IMR-90 (cell line): ENCODE measurements at regions not wholly inside any gene's neighbourhood (a gene's known extent, or its start where the extent isn't known, plus 50 kb on each side); places are given as distances from the start of the nearest gene placed in this dataset.

Experiments
- ATAC-seq: fragments of 200-7000 bp; cut with Tn5 transposase; 2 replicates; pipeline ENCODE4 v1.9.1; 2020; ENCODE audit warnings: low read depth, mild to moderate bottlenecking, moderate library complexity
- BruUV-seq: library from RNA; stranded (reverse); fragments of 400-500 nt; replicated peaks from 2 replicates; lab custom pipeline; 2021; lab: Mats Ljungman, UMichigan
- CTCF ChIA-PET: fragments of 300-600 bp; formaldehyde crosslinking; extraction: SDS; loops from one replicate; lab custom pipeline; 2021; ENCODE audit warnings: antibody characterized with exemption; lab: Yijun Ruan, JAX
- POLR2A ChIA-PET: fragments of 300-600 bp; sonication (Branson Sonifier 250); formaldehyde crosslinking; loops from one replicate; lab custom pipeline; 2022; ENCODE audit warnings: antibody characterized with exemption; ENCODE audit not compliant: unreplicated experiment; lab: Charles Lee
- DNase-seq: peaks from one replicate; pipeline ENCODE4 v3.0.0; 2013
- H2AFZ ChIP-seq: replicated peaks from 2 replicates; pipeline ENCODE3; 2013; ENCODE audit warnings: low read length, mild to moderate bottlenecking; ENCODE audit not compliant: poor library complexity
- H2AK5ac ChIP-seq: 2 replicates; pipeline ENCODE4 v1.6.1; 2013; ENCODE audit warnings: low read depth, low read length, inconsistent platforms
- H2AK9ac ChIP-seq: replicated peaks from 2 replicates; pipeline ENCODE3; 2013; ENCODE audit warnings: mild to moderate bottlenecking, low read depth, low read length, moderate library complexity; ENCODE audit not compliant: poor library complexity
- H2BK120ac ChIP-seq: 2 replicates; pipeline ENCODE4 v1.6.1; 2013; ENCODE audit warnings: low read depth, low read length, inconsistent platforms
- H2BK15ac ChIP-seq: 3 replicates; pipeline ENCODE4 v1.6.1; 2013; ENCODE audit warnings: low read depth, low read length, inconsistent platforms
- H2BK20ac ChIP-seq: 2 replicates; pipeline ENCODE4 v1.6.1; 2013; ENCODE audit warnings: low read depth, mild to moderate bottlenecking, inconsistent platforms, low read length, moderate library complexity
- H2BK5ac ChIP-seq: 2 replicates; pipeline ENCODE4 v1.6.1; 2013; ENCODE audit warnings: mild to moderate bottlenecking, low read depth, low read length, inconsistent platforms; ENCODE audit not compliant: poor library complexity, severe bottlenecking
- H3K14ac ChIP-seq: replicated peaks from 2 replicates; pipeline ENCODE4 v1.6.1; 2013; ENCODE audit warnings: low read depth, low read length, inconsistent platforms
- H3K18ac ChIP-seq: 2 replicates; pipeline ENCODE4 v1.6.1; 2013; ENCODE audit warnings: low read depth, low read length, control low read depth
- H3K23ac ChIP-seq: 2 replicates; pipeline ENCODE4 v1.6.1; 2013; ENCODE audit warnings: low read depth, low read length, inconsistent platforms
- H3K27ac ChIP-seq: 2 replicates; pipeline ENCODE4 v1.5.1; 2013; ENCODE audit warnings: mild to moderate bottlenecking, control low read depth, low read length; ENCODE audit not compliant: insufficient read depth
- H3K27me3 ChIP-seq: 2 replicates; pipeline ENCODE4 v1.6.1; 2013; ENCODE audit warnings: low read length; ENCODE audit not compliant: control insufficient read depth, insufficient read depth
- H3K36me3 ChIP-seq: 2 replicates; pipeline ENCODE4 v1.6.1; 2013; ENCODE audit warnings: low read length, mixed read lengths; ENCODE audit not compliant: control insufficient read depth, insufficient read depth
- H3K4ac ChIP-seq: 2 replicates; pipeline ENCODE4 v1.6.1; 2013; ENCODE audit warnings: low read depth, low read length, inconsistent platforms
- H3K4me1 ChIP-seq: 2 replicates; pipeline ENCODE4 v1.6.1; 2013; ENCODE audit warnings: low read length, mixed read lengths; ENCODE audit not compliant: control insufficient read depth, insufficient read depth
- H3K4me2 ChIP-seq: 2 replicates; pipeline ENCODE4 v1.6.1; 2013; ENCODE audit warnings: low read depth, mild to moderate bottlenecking, control low read depth, low read length, moderate library complexity
- H3K4me3 ChIP-seq: 2 replicates; pipeline ENCODE4 v1.5.1; 2013; ENCODE audit warnings: low read depth, mild to moderate bottlenecking, control low read depth, low read length, moderate library complexity; ENCODE audit not compliant: insufficient read depth
- H3K56ac ChIP-seq: 2 replicates; pipeline ENCODE4 v1.6.1; 2013; ENCODE audit warnings: low read length, inconsistent platforms; ENCODE audit not compliant: insufficient read depth; ENCODE audit errors: extremely low read depth
- H3K79me1 ChIP-seq, 2 experiments: 2 replicates each; pipeline ENCODE4 v1.6.1; 2013; ENCODE audit warnings: low read length in 2 of 2, inconsistent platforms in 1 of 2, low read depth in 1 of 2
- H3K9ac ChIP-seq: 2 replicates; pipeline ENCODE4 v1.6.1; 2013; ENCODE audit warnings: low read depth, low read length, control low read depth
- H3K9me1 ChIP-seq: 2 replicates; pipeline ENCODE4 v1.6.1; 2013; ENCODE audit warnings: low read length, inconsistent platforms; ENCODE audit not compliant: insufficient read depth
- H3K9me3 ChIP-seq: 2 replicates; pipeline ENCODE4 v1.6.1; 2013; ENCODE audit warnings: low read length; ENCODE audit not compliant: control insufficient read depth, insufficient read depth
- H4K20me1 ChIP-seq: 2 replicates; pipeline ENCODE4 v1.6.1; 2013; ENCODE audit warnings: low read length, inconsistent platforms; ENCODE audit not compliant: insufficient read depth
- H4K5ac ChIP-seq: 2 replicates; pipeline ENCODE4 v1.6.1; 2013; ENCODE audit warnings: mild to moderate bottlenecking, low read depth, low read length, control low read depth
- H4K8ac ChIP-seq, 2 experiments: 2 replicates each; pipeline ENCODE4 v1.6.1; 2013; ENCODE audit warnings: low read depth in 2 of 2, low read length in 2 of 2, control low read depth in 1 of 2, inconsistent platforms in 1 of 2
- H4K91ac ChIP-seq: 2 replicates; pipeline ENCODE4 v1.6.1; 2013; ENCODE audit warnings: low read depth, low read length, inconsistent platforms; ENCODE audit not compliant: insufficient read depth
- BHLHE40 ChIP-seq: fragments of 150-350 bp; IDR thresholded peaks from 2 replicates; pipeline ENCODE4 v1.6.1; 2016; ENCODE audit warnings: mild to moderate bottlenecking, low read depth, low read length
- CEBPB ChIP-seq: IDR thresholded peaks from 2 replicates; pipeline ENCODE4 v1.6.1; 2012; ENCODE audit warnings: low read depth, low read length, improper control_type of control experiment
- CHD1 ChIP-seq: IDR thresholded peaks from 2 replicates; pipeline ENCODE4 v1.6.1; 2012; ENCODE audit warnings: low read depth, low read length, improper control_type of control experiment
- CTCF ChIP-seq: conservative IDR thresholded peaks from 2 replicates; pipeline ENCODE4 v1.5.1; 2012; ENCODE audit warnings: mild to moderate bottlenecking, low read depth, low read length, improper control_type of control experiment
- FOS ChIP-seq: fragments of 150-350 bp; IDR thresholded peaks from 2 replicates; pipeline ENCODE4 v1.6.1; 2016; ENCODE audit warnings: low read depth, low read length
- MAFK ChIP-seq: IDR thresholded peaks from 2 replicates; pipeline ENCODE4 v1.6.1; 2012; ENCODE audit warnings: low read depth, low read length, improper control_type of control experiment
- MAZ ChIP-seq: IDR thresholded peaks from 2 replicates; pipeline ENCODE4 v1.6.1; 2012; ENCODE audit warnings: low read depth, mild to moderate bottlenecking, low read length, improper control_type of control experiment, moderate library complexity, borderline replicate concordance
- MXI1 ChIP-seq: IDR thresholded peaks from 2 replicates; pipeline ENCODE4 v1.6.1; 2012; ENCODE audit warnings: low read depth, mild to moderate bottlenecking, low read length, moderate library complexity, borderline replicate concordance
- NFE2L2 ChIP-seq: fragments of 150-350 bp; IDR thresholded peaks from 2 replicates; pipeline ENCODE4 v1.6.1; 2016; ENCODE audit warnings: low read depth, mild to moderate bottlenecking, low read length
- POLR2A ChIP-seq: IDR thresholded peaks from 2 replicates; pipeline ENCODE4 v1.6.1; 2012; ENCODE audit warnings: mild to moderate bottlenecking, low read depth, low read length
- RAD21 ChIP-seq: IDR thresholded peaks from 2 replicates; pipeline ENCODE4 v1.6.1; 2012; ENCODE audit warnings: low read length, improper control_type of control experiment
- RCOR1 ChIP-seq: IDR thresholded peaks from 2 replicates; pipeline ENCODE4 v1.6.1; 2012; ENCODE audit warnings: mild to moderate bottlenecking, low read length, improper control_type of control experiment; ENCODE audit not compliant: insufficient replicate concordance
- RFX5 ChIP-seq: IDR thresholded peaks from 2 replicates; pipeline ENCODE4 v1.8.0; 2012; ENCODE audit warnings: low read depth, mild to moderate bottlenecking, low read length, moderate library complexity
- SMC3 ChIP-seq: fragments of 150-350 bp; IDR thresholded peaks from 2 replicates; pipeline ENCODE4 v1.6.1; 2016; ENCODE audit warnings: low read depth, mild to moderate bottlenecking, antibody characterized with exemption, low read length, moderate library complexity
- USF2 ChIP-seq: fragments of 150-350 bp; IDR thresholded peaks from 2 replicates; pipeline ENCODE4 v1.6.1; 2017; ENCODE audit warnings: mild to moderate bottlenecking, antibody characterized with exemption, low read length, low read depth
- WGBS, 2 experiments: methylation state at CpG; one replicate each; pipeline versions ENCODE4 v1.1.5 to v1.1.7; 2013; ENCODE audit warnings: missing lambda C conversion rate in 2 of 2; ENCODE audit not compliant: insufficient read length in 1 of 2; ENCODE audit errors: extremely low coverage in 2 of 2; 5-methylcytosine and 5-hydroxymethylcytosine counted together
- dilution Hi-C: fragments of 300-500 bp; cut with HindIII; formaldehyde crosslinking; loops from one replicate; pipeline ENCODE4 v1.14.3; 2018; ENCODE audit warnings: low sequenced_read_pairs; ENCODE audit not compliant: unreplicated experiment
- in situ Hi-C: fragments of 300-500 bp; cut with MboI; formaldehyde crosslinking; loops from 3 replicates; pipeline ENCODE4 v1.14.3; 2019; ENCODE audit warnings: low sequenced_read_pairs, inconsistent platforms, mixed read lengths
- intact Hi-C: fragments of 100-400 bp; cut with micrococcal nuclease; formaldehyde crosslinking; loops from 2 replicates; pipeline ENCODE4 v1.10.0; 2022
- TF ChIP-seq, protein P1 (sequence below): fragments of 150-350 bp; IDR thresholded peaks from 2 replicates; pipeline ENCODE4 v1.6.1; 2016; ENCODE audit warnings: low read depth, mild to moderate bottlenecking, low read length, moderate library complexity, borderline replicate concordance

- H3K9me3 ChIP-seq: peaks cover 8% of the 10 kb centered on the region; the same call in 1 of the 2 replicates
- no peaks in the 10 kb centered on the region for H3K9me1 ChIP-seq
- intact Hi-C loops (no loop called here), dilution Hi-C loops (no loop called here), in situ Hi-C loops (no loop called here)
- no peak overlapping the region for H3K56ac ChIP-seq
- H3K9ac ChIP-seq: no peak overlapping the region
- H3K79me1 ChIP-seq: no peaks in the 10 kb centered on the region
- H3K4me2 ChIP-seq: no peak overlapping the region
- no peak for DNase-seq
- no peak overlapping the region for H2BK20ac ChIP-seq
- no peak overlapping the region for H2AFZ ChIP-seq
- H2BK120ac ChIP-seq: no peak overlapping the region
- no peak overlapping the region for H3K23ac ChIP-seq
- BruUV-seq: no TSS peak
- H3K27ac ChIP-seq: no peak overlapping the region
- H3K27me3 ChIP-seq: peaks cover 2% of the 10 kb centered on the region; the same call in 1 of the 2 replicates
- no peaks in the 10 kb centered on the region for H4K20me1 ChIP-seq
- ChIA-PET POLR2A (no interaction called here), CTCF (no interaction called here)
- H2BK15ac ChIP-seq: no peak overlapping the region
- H4K5ac ChIP-seq: no peak overlapping the region
- no peak overlapping the region for H3K4me3 ChIP-seq
- H4K91ac ChIP-seq: no peak overlapping the region
- no peak overlapping the region for H3K14ac ChIP-seq
- no CpG with 5 or more reads among the region's 3 CpGs for WGBS, 2 experiments
- no peaks in the 10 kb centered on the region for H3K4me1 ChIP-seq
- no peak overlapping the region for H2AK9ac ChIP-seq
- no peak overlapping the region for H4K8ac ChIP-seq
- ATAC-seq: no peak
- H3K4ac ChIP-seq: no peak overlapping the region
- no peak overlapping the region for H2AK5ac ChIP-seq
- H3K36me3 ChIP-seq: no peaks in the 10 kb centered on the region
- no peak overlapping the region for H3K18ac ChIP-seq
- TF ChIP-seq SMC3 (no peak), RAD21 (no peak), NFE2L2 (no peak), CHD1 (no peak), CTCF (no peak), BHLHE40 (no peak), MAFK (no peak), FOS (no peak), MXI1 (no peak), USF2 (no peak), CEBPB (no peak), POLR2A (no peak), MAZ (no peak), RCOR1 (no peak), RFX5 (no peak)
- TF ChIP-seq, protein P1, sequence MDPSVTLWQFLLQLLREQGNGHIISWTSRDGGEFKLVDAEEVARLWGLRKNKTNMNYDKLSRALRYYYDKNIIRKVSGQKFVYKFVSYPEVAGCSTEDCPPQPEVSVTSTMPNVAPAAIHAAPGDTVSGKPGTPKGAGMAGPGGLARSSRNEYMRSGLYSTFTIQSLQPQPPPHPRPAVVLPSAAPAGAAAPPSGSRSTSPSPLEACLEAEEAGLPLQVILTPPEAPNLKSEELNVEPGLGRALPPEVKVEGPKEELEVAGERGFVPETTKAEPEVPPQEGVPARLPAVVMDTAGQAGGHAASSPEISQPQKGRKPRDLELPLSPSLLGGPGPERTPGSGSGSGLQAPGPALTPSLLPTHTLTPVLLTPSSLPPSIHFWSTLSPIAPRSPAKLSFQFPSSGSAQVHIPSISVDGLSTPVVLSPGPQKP: no peak
- no peak overlapping the region for H2BK5ac ChIP-seq
These were observed 115.3 kb upstream of the BCOR start for GRCh38 chrX:40213092-40213491.
